Nephron progenitor cell (in vitro differentiated cells): ENCODE measurements at regions not wholly inside any gene's neighbourhood (a gene's known extent, or its start where the extent isn't known, plus 50 kb on each side); places are given as distances from the start of the nearest gene placed in this dataset.

Source experiments
- DNase-seq: peaks from one replicate; pipeline ENCODE4 v3.0.0; 2021
- H3K27ac Mint-ChIP-seq: 2 replicates; pipeline ENCODE4 v1.8.0; 2021; ENCODE audit warnings: mild to moderate bottlenecking, moderate library complexity, mixed read lengths
- H3K27me3 Mint-ChIP-seq: 2 replicates; pipeline ENCODE4 v1.8.0; 2021; ENCODE audit warnings: mild to moderate bottlenecking, low read depth, mixed read lengths; ENCODE audit not compliant: poor library complexity
- H3K36me3 Mint-ChIP-seq: 2 replicates; pipeline ENCODE4 v1.8.0; 2021; ENCODE audit warnings: low read depth, mixed read lengths
- H3K4me1 Mint-ChIP-seq: 2 replicates; pipeline ENCODE4 v1.8.0; 2021; ENCODE audit warnings: mixed read lengths
- H3K4me3 Mint-ChIP-seq: 2 replicates; pipeline ENCODE4 v1.8.0; 2021; ENCODE audit warnings: mild to moderate bottlenecking, moderate library complexity, mixed read lengths
- H3K9me3 Mint-ChIP-seq: 2 replicates; pipeline ENCODE4 v1.8.0; 2021; ENCODE audit warnings: mild to moderate bottlenecking, moderate library complexity, mixed read lengths
- TF ChIP-seq, protein P1 (sequence below): fragments of 200-600 bp; sonication (generic); IDR thresholded peaks from 2 replicates; pipeline ENCODE4 v1.5.0; 2021; ENCODE audit warnings: antibody characterized with exemption

DNA sequence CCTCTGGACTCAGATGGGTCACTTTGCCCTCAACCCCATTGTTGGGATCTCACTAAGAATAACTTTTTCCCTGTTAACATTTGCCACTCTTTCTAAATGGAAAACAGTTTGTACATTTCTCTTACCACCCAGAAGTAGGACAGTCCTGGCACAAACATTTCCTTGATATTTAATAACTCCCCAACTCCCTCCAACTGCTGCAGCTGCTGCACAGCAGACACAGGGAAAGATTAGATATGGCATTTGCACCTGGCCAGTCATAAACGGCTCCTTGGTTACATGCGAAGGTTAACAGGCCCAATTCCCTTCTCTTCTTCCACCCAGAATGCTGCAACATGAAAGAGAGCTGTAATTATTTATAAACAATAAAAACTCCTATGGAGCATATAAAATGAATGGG is 55.9 kb upstream of the SOX4 start:
- Mint-ChIP-seq H3K4me3 (no peak overlapping the region), H3K27me3 (peaks cover 3% of the 10 kb centered on the region), H3K4me1 (peaks cover 34% of the 10 kb centered on the region), H3K27ac (no peak overlapping the region), H3K9me3 (peaks cover 12% of the 10 kb centered on the region), H3K36me3 (no peaks in the 10 kb centered on the region)
- TF ChIP-seq, protein P1, sequence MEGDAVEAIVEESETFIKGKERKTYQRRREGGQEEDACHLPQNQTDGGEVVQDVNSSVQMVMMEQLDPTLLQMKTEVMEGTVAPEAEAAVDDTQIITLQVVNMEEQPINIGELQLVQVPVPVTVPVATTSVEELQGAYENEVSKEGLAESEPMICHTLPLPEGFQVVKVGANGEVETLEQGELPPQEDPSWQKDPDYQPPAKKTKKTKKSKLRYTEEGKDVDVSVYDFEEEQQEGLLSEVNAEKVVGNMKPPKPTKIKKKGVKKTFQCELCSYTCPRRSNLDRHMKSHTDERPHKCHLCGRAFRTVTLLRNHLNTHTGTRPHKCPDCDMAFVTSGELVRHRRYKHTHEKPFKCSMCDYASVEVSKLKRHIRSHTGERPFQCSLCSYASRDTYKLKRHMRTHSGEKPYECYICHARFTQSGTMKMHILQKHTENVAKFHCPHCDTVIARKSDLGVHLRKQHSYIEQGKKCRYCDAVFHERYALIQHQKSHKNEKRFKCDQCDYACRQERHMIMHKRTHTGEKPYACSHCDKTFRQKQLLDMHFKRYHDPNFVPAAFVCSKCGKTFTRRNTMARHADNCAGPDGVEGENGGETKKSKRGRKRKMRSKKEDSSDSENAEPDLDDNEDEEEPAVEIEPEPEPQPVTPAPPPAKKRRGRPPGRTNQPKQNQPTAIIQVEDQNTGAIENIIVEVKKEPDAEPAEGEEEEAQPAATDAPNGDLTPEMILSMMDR, result no peak
- no peak for DNase-seq

GRCh38 chr6:21538186-21538798 is 55.3 kb upstream of the SOX4 start:
- no peak for DNase-seq
- no peak overlapping the region for H3K4me3 Mint-ChIP-seq
- H3K4me1 Mint-ChIP-seq, result peaks cover 34% of the 10 kb centered on the region
- peaks cover 3% of the 10 kb centered on the region for H3K27me3 Mint-ChIP-seq
- H3K36me3 Mint-ChIP-seq, result no peaks in the 10 kb centered on the region
- TF ChIP-seq, protein P1, result no peak
- no peak overlapping the region for H3K27ac Mint-ChIP-seq
- H3K9me3 Mint-ChIP-seq, result peaks cover 19% of the 10 kb centered on the region

GRCh38 chr6:21539621-21540100 is 53.9 kb upstream of the SOX4 start:
- Mint-ChIP-seq H3K4me3 (no peak overlapping the region), H3K9me3 (peaks cover 27% of the 10 kb centered on the region), H3K27me3 (no peaks in the 10 kb centered on the region)

More at GRCh38 chr6:21539621-21540100, 53.9 kb upstream of the SOX4 start:
- no peak for DNase-seq
- Mint-ChIP-seq H3K4me1 (peaks cover 29% of the 10 kb centered on the region), H3K36me3 (peaks cover 5% of the 10 kb centered on the region), H3K27ac (no peak overlapping the region)
- TF ChIP-seq, protein P1, result no peak
